ENCODE measurements at regions not wholly inside any gene's neighbourhood (a gene's known extent, or its start where the extent isn't known, plus 50 kb on each side); places are given as distances from the start of the nearest gene placed in this dataset.

GRCh38 chr14:26917086-26917485, 319.3 kb upstream of the NOVA1 start:
- no peaks in the 10 kb centered on the region for H3K9me3 ChIP-seq
- WGBS, 2 donors: 25 to 45% methylated on average over 1 of the region's 1 CpG

GRCh38 chr14:26925876-26926584, 328.2 kb upstream of the NOVA1 start:
- intact Hi-C loops (cut with DNase I; ENCODE audit: low total_unique reads): no loop called here

More at GRCh38 chr14:26917086-26917485, 319.3 kb upstream of the NOVA1 start:
- peak; percentile 20 for DNase-seq
- TF ChIP-seq CTCF (IDR thresholded peaks at IDR 0.05) (peak in 2 of 3 experiments; percentile 49), POLR2A (IDR thresholded peaks at IDR 0.05) (no peak)
- intact Hi-C loops (cut with DNase I; ENCODE audit: low total_unique reads): no loop called here
- Histone ChIP-seq H3K4me3 (no peak overlapping the region), H3K4me1 (no peaks in the 10 kb centered on the region), H3K27me3 (no peaks in the 10 kb centered on the region), H3K27ac (peak overlapping the region in 1 of 2 donors; percentile 33), H3K36me3 (ENCODE audit: low read depth, missing control alignments) (no peaks in the 10 kb centered on the region)

GRCh38 chr14:26926585-26926984, 328.8 kb upstream of the NOVA1 start:
- H3K9me3 ChIP-seq: no peaks in the 10 kb centered on the region
- H3K4me1 ChIP-seq: no peaks in the 10 kb centered on the region
- 33 to 52% methylated on average over 3 of the region's 3 CpGs for WGBS, 2 donors
- H3K27me3 ChIP-seq: no peaks in the 10 kb centered on the region
- intact Hi-C loops (cut with DNase I; ENCODE audit: low total_unique reads): no loop called here
- H3K36me3 ChIP-seq (ENCODE audit: low read depth, missing control alignments): no peaks in the 10 kb centered on the region
- TF ChIP-seq CTCF (IDR thresholded peaks at IDR 0.05): no peak
- TF ChIP-seq POLR2A (IDR thresholded peaks at IDR 0.05): no peak
- no peak overlapping the region for H3K4me3 ChIP-seq
- H3K27ac ChIP-seq: no peak overlapping the region
- DNase-seq: no peak

More at GRCh38 chr14:26925876-26926584, 328.2 kb upstream of the NOVA1 start:
- no peak for DNase-seq
- Histone ChIP-seq H3K27me3 (no peaks in the 10 kb centered on the region), H3K9me3 (no peaks in the 10 kb centered on the region), H3K4me3 (no peak overlapping the region), H3K4me1 (no peaks in the 10 kb centered on the region), H3K27ac (no peak overlapping the region), H3K36me3 (ENCODE audit: low read depth, missing control alignments) (no peaks in the 10 kb centered on the region)
- TF ChIP-seq POLR2A (IDR thresholded peaks at IDR 0.05): no peak
- TF ChIP-seq CTCF (IDR thresholded peaks at IDR 0.05): no peak
- 83 to 85% methylated on average over 8 of the region's 8 CpGs for WGBS, 2 donors

- 68 to 77% methylated on average over 2 of the region's 2 CpGs for WGBS, 2 donors
- no peak for TF ChIP-seq CTCF (IDR thresholded peaks at IDR 0.05)
- TF ChIP-seq POLR2A (IDR thresholded peaks at IDR 0.05): no peak
- Histone ChIP-seq H3K4me3 (no peak overlapping the region), H3K4me1 (no peaks in the 10 kb centered on the region), H3K36me3 (ENCODE audit: low read depth, missing control alignments) (no peaks in the 10 kb centered on the region), H3K27me3 (no peaks in the 10 kb centered on the region), H3K9me3 (no peaks in the 10 kb centered on the region), H3K27ac (no peak overlapping the region)
- intact Hi-C loops (cut with DNase I; ENCODE audit: low total_unique reads): no loop called here
- no peak for DNase-seq
Measured at GRCh38 chr14:26928019-26928418, 330.2 kb upstream of the NOVA1 start.

- intact Hi-C loops (cut with DNase I; ENCODE audit: low total_unique reads): no loop called here
- H3K27ac ChIP-seq: no peak overlapping the region
- H3K4me1 ChIP-seq: no peaks in the 10 kb centered on the region
- no peaks in the 10 kb centered on the region for H3K36me3 ChIP-seq (ENCODE audit: low read depth, missing control alignments)
- TF ChIP-seq CTCF (IDR thresholded peaks at IDR 0.05) (no peak), POLR2A (IDR thresholded peaks at IDR 0.05) (no peak)
- H3K4me3 ChIP-seq: no peak overlapping the region
- no peaks in the 10 kb centered on the region for H3K27me3 ChIP-seq
- H3K9me3 ChIP-seq: no peaks in the 10 kb centered on the region
- WGBS, 2 donors: 56 to 88% methylated on average over 3 of the region's 3 CpGs
- no peak for DNase-seq
Measured at GRCh38 chr14:26929361-26929760, 331.5 kb upstream of the NOVA1 start.
